ENCODE measurements at regions not wholly inside any gene's neighbourhood (a gene's known extent, or its start where the extent isn't known, plus 50 kb on each side); places are given as distances from the start of the nearest gene placed in this dataset.

- no peak for TF ChIP-seq POLR2AphosphoS5 (IDR thresholded peaks at IDR 0.05; ENCODE audit: low read depth, low read length)
- no peak for TF ChIP-seq POLR2A (IDR thresholded peaks at IDR 0.05; ENCODE audit: low read depth, low read length)
- no peak for TF ChIP-seq TAF1 (IDR thresholded peaks at IDR 0.05; ENCODE audit: borderline replicate concordance, low read depth, low read length)
Measured at GRCh38 chr7:144960763-144961162, 124.9 kb upstream of the TPK1 start.
